SK-N-SH (cell line): ENCODE measurements at regions not wholly inside any gene's neighbourhood (a gene's known extent, or its start where the extent isn't known, plus 50 kb on each side); places are given as distances from the start of the nearest gene placed in this dataset.

Experiments used
- CTCF ChIA-PET: fragments of 300-600, 350-600 bp; formaldehyde crosslinking; extraction: SDS; loops from one replicate; lab custom pipeline; 2021; lab: Yijun Ruan, JAX
- POLR2A ChIA-PET: fragments of 350-600 bp; sonication (Branson Sonifier 250); formaldehyde crosslinking; extraction: SDS; loops from one replicate; lab custom pipeline; 2020; ENCODE audit warnings: antibody characterized with exemption, inconsistent platforms; lab: Yijun Ruan, JAX
- DNase-seq: peaks from one replicate; pipeline ENCODE4 v3.0.0; 2012
- H2AFZ ChIP-seq: fragments of 200-600 bp; sonication (generic); 2 replicates; pipeline ENCODE4 v1.8.1; 2016; ENCODE audit warnings: antibody characterized with exemption, mild to moderate bottlenecking, low read depth
- H3F3A ChIP-seq: fragments of 200-600 bp; sonication (generic); replicated peaks from 2 replicates; pipeline ENCODE3; 2016; ENCODE audit warnings: antibody characterized with exemption, mild to moderate bottlenecking; ENCODE audit not compliant: insufficient read depth
- H3K27ac ChIP-seq, 2 experiments: fragments of 200-500 bp in 1 of 2; fragments of 200-600 bp in 1 of 2; sonication (Bioruptor generic) in 1 of 2; sonication (generic), shearing (Covaris generic) in 1 of 2; 2 replicates each; pipeline versions ENCODE4 v1.5.1 to v1.6.1; 2014 to 2016; ENCODE audit warnings: low read depth in 2 of 2, inconsistent platforms in 1 of 2, low read length in 1 of 2, mild to moderate bottlenecking in 1 of 2, mixed read lengths in 1 of 2
- H3K27me3 ChIP-seq: fragments of 200-600 bp; sonication (generic), shearing (Covaris generic); 2 replicates; pipeline ENCODE4 v1.6.1; 2016; ENCODE audit warnings: mixed run types; ENCODE audit not compliant: insufficient read depth
- H3K36me3 ChIP-seq, 2 experiments: fragments of 200-500 bp in 1 of 2; fragments of 200-600 bp in 1 of 2; sonication (Bioruptor generic) in 1 of 2; sonication (generic) in 1 of 2; replicated peaks in 1 of 2; 2 replicates each; pipeline versions ENCODE3 to v1.5.1; 2014 to 2016; ENCODE audit warnings: low read length in 1 of 2, mild to moderate bottlenecking in 1 of 2; ENCODE audit not compliant: insufficient read depth in 2 of 2, control insufficient read depth in 1 of 2
- H3K4me1 ChIP-seq, 2 experiments: fragments of 200-500 bp in 1 of 2; fragments of 200-600 bp in 1 of 2; sonication (Bioruptor generic) in 1 of 2; sonication (generic), shearing (Covaris generic) in 1 of 2; 2 replicates each; pipeline versions ENCODE4 v1.5.1 to v1.6.1; 2014 to 2016; ENCODE audit warnings: low read depth in 1 of 2, low read length in 1 of 2, mixed run types in 1 of 2; ENCODE audit not compliant: insufficient read depth in 2 of 2, control insufficient read depth in 1 of 2
- H3K4me2 ChIP-seq: fragments of 200-600 bp; sonication (generic), shearing (Covaris generic); 2 replicates; pipeline ENCODE4 v1.6.1; 2017; ENCODE audit warnings: mixed run types
- H3K4me3 ChIP-seq, 2 experiments: fragments of 200-500 bp in 1 of 2; fragments of 200-600 bp in 1 of 2; sonication (Bioruptor generic) in 1 of 2; sonication (generic), shearing (Covaris generic) in 1 of 2; 2 replicates each; pipeline versions ENCODE4 v1.5.1 to v1.8.1; 2014 to 2016; ENCODE audit warnings: low read depth in 2 of 2, inconsistent platforms in 1 of 2, low read length in 1 of 2, mild to moderate bottlenecking in 1 of 2, mixed read lengths in 1 of 2, moderate library complexity in 1 of 2
- H3K79me2 ChIP-seq: fragments of 200-600 bp; sonication (generic); 2 replicates; pipeline ENCODE4 v1.8.1; 2017; ENCODE audit warnings: mild to moderate bottlenecking; ENCODE audit not compliant: insufficient read depth
- H3K9ac ChIP-seq: fragments of 200-600 bp; sonication (generic); 2 replicates; pipeline ENCODE4 v1.6.1; 2017; ENCODE audit warnings: mixed run types
- H3K9me2 ChIP-seq: fragments of 200-600 bp; sonication (generic); 2 replicates; pipeline ENCODE4 v1.6.1; 2017; ENCODE audit warnings: mixed run types
- H3K9me3 ChIP-seq: fragments of 200-600 bp; sonication (generic); 2 replicates; pipeline ENCODE4 v1.6.1; 2017; ENCODE audit warnings: mixed run types, mild to moderate bottlenecking, moderate library complexity
- H4K20me1 ChIP-seq: fragments of 200-600 bp; sonication (generic); 2 replicates; pipeline ENCODE4 v1.6.1; 2017; ENCODE audit warnings: mild to moderate bottlenecking, mixed run types; ENCODE audit not compliant: insufficient read depth
- CTCF ChIP-seq: fragments of 200-600 bp; sonication (generic); IDR thresholded peaks from 2 replicates; pipeline ENCODE4 v1.6.1; 2017; ENCODE audit warnings: antibody characterized with exemption, mild to moderate bottlenecking, moderate library complexity
- EP300 ChIP-seq, 2 experiments: IDR thresholded peaks; 2 replicates each; pipeline versions ENCODE4 v1.4.0 to v1.6.1; 2012; ENCODE audit warnings: borderline replicate concordance in 1 of 2, low read depth in 1 of 2, low read length in 1 of 2
- FOXJ3 ChIP-seq: sonication (generic); formaldehyde crosslinking; IDR thresholded peaks from 2 replicates; pipeline ENCODE4 v1.5.1; 2020; ENCODE audit warnings: mild to moderate bottlenecking, missing genetic modification reagents
- FOXM1 ChIP-seq: IDR thresholded peaks from 2 replicates; pipeline ENCODE4 v1.4.0; 2012; ENCODE audit warnings: low read depth, mild to moderate bottlenecking
- GABPA ChIP-seq: IDR thresholded peaks from 2 replicates; pipeline ENCODE4 v1.4.0; 2012; ENCODE audit warnings: low read depth, mild to moderate bottlenecking
- GATA2 ChIP-seq: sonication (generic); formaldehyde crosslinking; IDR thresholded peaks from 2 replicates; pipeline ENCODE4 v1.5.0; 2020; ENCODE audit warnings: mild to moderate bottlenecking, missing genetic modification reagents
- IRF3 ChIP-seq: fragments of 150-350 bp; IDR thresholded peaks from 2 replicates; pipeline ENCODE4 v1.6.1; 2016; ENCODE audit warnings: mild to moderate bottlenecking, low read depth, low read length
- JUND ChIP-seq: IDR thresholded peaks from 2 replicates; pipeline ENCODE4 v1.4.0; 2012
- MAX ChIP-seq: IDR thresholded peaks from 2 replicates; pipeline ENCODE4 v1.4.0; 2012; ENCODE audit warnings: low read depth
- MEF2A ChIP-seq: IDR thresholded peaks from 2 replicates; pipeline ENCODE4 v1.4.0; 2012; ENCODE audit warnings: low read depth, borderline replicate concordance
- NRF1 ChIP-seq: IDR thresholded peaks from 2 replicates; pipeline ENCODE4 v1.6.1; 2012; ENCODE audit warnings: low read depth, mild to moderate bottlenecking, low read length
- PBX3 ChIP-seq: IDR thresholded peaks from 2 replicates; pipeline ENCODE4; 2012
- POLR2AphosphoS5 ChIP-seq: IDR thresholded peaks from 2 replicates; pipeline ENCODE4 v1.6.1; 2012; ENCODE audit warnings: low read depth, low read length
- RCOR1 ChIP-seq: fragments of 150-350 bp; IDR thresholded peaks from 2 replicates; pipeline ENCODE4 v1.6.1; 2017; ENCODE audit warnings: antibody characterized with exemption, low read length
- RXRA ChIP-seq: IDR thresholded peaks from 2 replicates; pipeline ENCODE4 v1.4.0; 2012; ENCODE audit warnings: low read depth, mild to moderate bottlenecking, borderline replicate concordance
- SIN3A ChIP-seq: IDR thresholded peaks from 2 replicates; pipeline ENCODE4 v1.6.1; 2012; ENCODE audit warnings: low read depth, mild to moderate bottlenecking, low read length, moderate library complexity, borderline replicate concordance
- SMC3 ChIP-seq: IDR thresholded peaks from 2 replicates; pipeline ENCODE4 v1.6.1; 2012; ENCODE audit warnings: low read depth, low read length, improper control_type of control experiment
- TAF1 ChIP-seq: IDR thresholded peaks from 2 replicates; pipeline ENCODE4 v1.6.1; 2012; ENCODE audit warnings: low read depth, mild to moderate bottlenecking, low read length, moderate library complexity, borderline replicate concordance
- USF1 ChIP-seq: IDR thresholded peaks from 2 replicates; pipeline ENCODE4 v1.4.0; 2012; ENCODE audit warnings: low read depth, borderline replicate concordance
- USF2 ChIP-seq: fragments of 150-350 bp; IDR thresholded peaks from 2 replicates; pipeline ENCODE4 v1.6.1; 2017; ENCODE audit warnings: antibody characterized with exemption, low read length, low read depth, borderline replicate concordance
- ZBTB33 ChIP-seq: IDR thresholded peaks from 2 replicates; pipeline ENCODE4 v1.4.0; 2012; ENCODE audit warnings: low read depth, borderline replicate concordance
- WGBS: methylation state at CpG from one replicate; pipeline ENCODE4 v1.1.6; 2017; ENCODE audit warnings: low lambda C conversion rate; 5-methylcytosine and 5-hydroxymethylcytosine counted together

- Histone ChIP-seq H3F3A (no peaks in the 10 kb centered on the region), H3K79me2 (no peaks in the 10 kb centered on the region), H3K27ac (peak overlapping the region in 1 of 2 experiments; percentile 11; a peak in 1 of 4 replicates), H3K9ac (no peak overlapping the region), H3K4me2 (no peak overlapping the region), H3K4me1 (peaks cover 0 to 5% of the 10 kb centered on the region in 2 experiments; a peak in 2 of 4 replicates), H3K9me2 (no peaks in the 10 kb centered on the region), H3K36me3 (no peaks in the 10 kb centered on the region), H3K9me3 (no peaks in the 10 kb centered on the region), H2AFZ (no peak overlapping the region), H4K20me1 (no peaks in the 10 kb centered on the region), H3K27me3 (no peaks in the 10 kb centered on the region), H3K4me3 (no peak overlapping the region)
- WGBS: 82% methylated on average over 2 of the region's 2 CpGs
- CTCF ChIA-PET: no interaction called here
- TF ChIP-seq POLR2AphosphoS5: no peak
- no peak for TF ChIP-seq FOXM1
- TF ChIP-seq TAF1: no peak
- no peak for TF ChIP-seq MAX
- TF ChIP-seq RCOR1: no peak
- TF ChIP-seq RXRA: no peak
- no peak for TF ChIP-seq SIN3A
- TF ChIP-seq GATA2 (CRISPR knock-in tag): no peak
- no peak for TF ChIP-seq SMC3
- no peak for TF ChIP-seq USF2
- no peak for TF ChIP-seq PBX3
- no peak for DNase-seq
- POLR2A ChIA-PET: no interaction called here
Measured at GRCh38 chr12:83659321-83659720, 972.6 kb downstream of the TMTC2 start.

- ChIA-PET POLR2A (no interaction called here), CTCF (no interaction called here)
Measured at GRCh38 chr12:83656004-83656403, 969.3 kb downstream of the TMTC2 start.

More at GRCh38 chr12:83656004-83656403, 969.3 kb downstream of the TMTC2 start:
- Histone ChIP-seq H3K36me3 (no peaks in the 10 kb centered on the region), H3K9me3 (peaks cover 5% of the 10 kb centered on the region; the same call in 1 of the 2 replicates)
- TF ChIP-seq IRF3 (no peak), USF1 (no peak), FOXJ3 (CRISPR knock-in tag) (no peak), EP300 (IDR thresholded peaks at IDR 0.05; ENCODE audit: borderline replicate concordance in 1 of 2, low read depth in 1 of 2, low read length in 1 of 2) (no peak), POLR2AphosphoS5 (no peak), GABPA (no peak), CTCF (no peak), ZBTB33 (no peak), JUND (no peak), NRF1 (no peak), MEF2A (no peak), SMC3 (no peak), SIN3A (no peak), TAF1 (no peak)
- TF ChIP-seq, all 33 proteins: peak for 0
- no peak overlapping the region for H3K4me3 ChIP-seq
- H3K4me1 ChIP-seq: peaks cover 0 to 1% of the 10 kb centered on the region in 2 experiments; a peak in 2 of 4 replicates
- no peaks in the 10 kb centered on the region for H3F3A ChIP-seq
- no peaks in the 10 kb centered on the region for H3K9me2 ChIP-seq
- H3K27me3 ChIP-seq: no peaks in the 10 kb centered on the region
- DNase-seq: no peak
- H2AFZ ChIP-seq: no peak overlapping the region
- no peaks in the 10 kb centered on the region for H4K20me1 ChIP-seq
- H3K4me2 ChIP-seq: no peak overlapping the region
- WGBS: 63% methylated on average over 2 of the region's 2 CpGs
- no peaks in the 10 kb centered on the region for H3K79me2 ChIP-seq
- H3K9ac ChIP-seq: no peak overlapping the region
- H3K27ac ChIP-seq: no peak overlapping the region
